ES-I3 (cell line): ENCODE measurements at regions not wholly inside any gene's neighbourhood (a gene's known extent, or its start where the extent isn't known, plus 50 kb on each side); places are given as distances from the start of the nearest gene placed in this dataset.

Experiments used
- H3K36me3 ChIP-seq: 2 replicates; pipeline ENCODE4 v1.6.1; 2013; ENCODE audit warnings: mild to moderate bottlenecking, low read length, control low read depth, moderate library complexity; ENCODE audit not compliant: insufficient read depth
- H3K4me1 ChIP-seq: 2 replicates; pipeline ENCODE4 v1.6.1; 2013; ENCODE audit warnings: mild to moderate bottlenecking, control low read depth, low read length; ENCODE audit not compliant: insufficient read depth
- H3K9ac ChIP-seq: 2 replicates; pipeline ENCODE4 v1.6.1; 2013; ENCODE audit warnings: low read depth, mild to moderate bottlenecking, low read length, moderate library complexity
- H3K9me3 ChIP-seq: 2 replicates; pipeline ENCODE4 v1.6.1; 2013; ENCODE audit warnings: mild to moderate bottlenecking, low read length, moderate library complexity; ENCODE audit not compliant: control insufficient read depth, insufficient read depth

DNA sequence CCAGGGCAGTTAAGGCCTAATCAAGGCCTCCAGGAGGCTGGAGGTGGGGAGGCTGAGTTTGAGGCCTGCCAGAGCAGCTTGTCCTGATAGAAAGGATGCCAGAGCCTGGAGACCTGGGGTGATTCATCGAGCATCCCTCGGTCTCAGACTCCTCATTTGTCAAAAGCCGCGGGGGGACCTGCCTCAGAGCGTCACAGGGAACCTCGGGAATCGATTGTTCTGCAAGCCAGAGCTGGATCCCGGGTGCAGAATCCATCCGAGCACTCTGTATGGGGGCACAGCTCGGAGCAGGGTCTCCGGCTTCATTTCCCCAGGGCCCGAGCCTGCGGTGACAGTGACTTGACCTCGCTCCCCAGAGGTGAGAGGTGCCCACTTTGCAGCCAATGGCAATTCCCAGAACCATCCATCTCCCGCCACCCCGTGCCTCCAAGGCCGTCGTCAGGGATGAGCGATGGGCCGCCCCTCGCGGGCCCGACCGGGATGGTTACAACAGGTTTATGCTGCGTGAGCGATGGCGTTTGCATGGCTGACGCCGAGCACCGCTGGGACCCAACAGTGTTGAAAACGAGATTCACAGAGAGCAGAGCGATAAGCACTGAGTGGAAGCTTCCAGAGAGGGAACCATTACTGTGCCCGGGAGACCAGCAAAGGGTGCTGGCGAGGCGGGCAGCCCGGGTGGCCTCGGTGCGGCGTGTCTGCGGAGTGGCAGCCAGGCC, 117.1 kb upstream of the GSE1 start:
- Histone ChIP-seq H3K9me3 (no peaks in the 10 kb centered on the region), H3K36me3 (no peaks in the 10 kb centered on the region), H3K9ac (no peak overlapping the region), H3K4me1 (peaks cover 15% of the 10 kb centered on the region; the same call in 1 of the 2 replicates)

DNA sequence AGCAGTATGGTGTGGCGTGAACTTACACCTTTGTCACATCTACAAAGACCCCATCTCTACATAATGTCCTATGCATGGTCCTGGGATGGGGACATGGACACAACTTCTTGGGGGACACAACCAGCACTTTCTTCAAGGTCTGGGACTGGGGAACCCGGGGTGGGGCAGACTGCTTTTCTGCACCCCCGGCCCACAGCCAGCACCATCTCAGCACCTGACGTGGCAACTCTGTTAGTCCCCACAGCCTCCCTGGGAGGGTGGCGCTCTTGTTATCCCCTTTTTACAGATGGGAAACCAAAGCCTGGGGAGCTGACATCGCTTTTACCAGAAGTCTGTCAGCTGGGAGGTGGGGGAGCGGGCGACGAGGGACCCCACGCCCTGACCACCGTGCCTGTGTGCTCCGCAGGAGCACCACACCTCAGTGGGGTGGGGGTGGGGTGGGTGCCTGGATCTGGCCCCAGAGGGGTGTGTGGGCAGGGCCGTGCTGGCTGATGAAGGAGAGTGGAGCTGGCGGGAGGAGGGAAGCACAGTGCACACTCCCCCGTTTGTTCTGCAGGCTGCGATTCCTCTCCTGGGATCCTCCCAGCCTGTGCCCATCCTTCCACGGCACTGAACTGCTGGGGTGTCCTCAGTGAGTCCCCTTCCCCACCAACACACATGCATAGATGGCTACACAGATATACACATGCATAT, 115.4 kb upstream of the GSE1 start:
- H3K9me3 ChIP-seq, result no peaks in the 10 kb centered on the region
- no peak overlapping the region for H3K9ac ChIP-seq
- H3K36me3 ChIP-seq, result no peaks in the 10 kb centered on the region
- H3K4me1 ChIP-seq, result peaks cover 2% of the 10 kb centered on the region; the same call in 1 of the 2 replicates

DNA sequence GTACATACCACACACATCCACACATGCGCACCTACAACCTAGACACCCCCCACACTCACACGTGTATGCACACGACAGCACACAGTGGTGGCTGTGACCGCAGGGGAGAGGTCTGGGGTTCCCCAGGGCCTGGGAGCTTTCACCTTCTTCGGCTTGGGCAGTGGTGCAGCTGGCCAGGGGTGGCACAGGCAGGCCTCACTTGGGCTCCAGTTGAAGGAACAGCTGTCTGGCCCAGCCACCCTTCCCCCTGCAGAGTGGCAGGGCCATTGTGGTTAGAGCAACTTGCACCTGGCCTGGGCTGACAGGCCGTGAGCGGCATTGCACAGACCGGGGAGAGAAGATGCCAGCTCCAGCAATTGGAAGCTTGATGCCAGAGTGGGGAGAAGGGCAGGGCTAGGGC, 114.5 kb upstream of the GSE1 start:
- H3K9me3 ChIP-seq, result no peaks in the 10 kb centered on the region
- H3K9ac ChIP-seq, result no peak overlapping the region
- H3K4me1 ChIP-seq, result no peaks in the 10 kb centered on the region
- H3K36me3 ChIP-seq, result no peaks in the 10 kb centered on the region

DNA sequence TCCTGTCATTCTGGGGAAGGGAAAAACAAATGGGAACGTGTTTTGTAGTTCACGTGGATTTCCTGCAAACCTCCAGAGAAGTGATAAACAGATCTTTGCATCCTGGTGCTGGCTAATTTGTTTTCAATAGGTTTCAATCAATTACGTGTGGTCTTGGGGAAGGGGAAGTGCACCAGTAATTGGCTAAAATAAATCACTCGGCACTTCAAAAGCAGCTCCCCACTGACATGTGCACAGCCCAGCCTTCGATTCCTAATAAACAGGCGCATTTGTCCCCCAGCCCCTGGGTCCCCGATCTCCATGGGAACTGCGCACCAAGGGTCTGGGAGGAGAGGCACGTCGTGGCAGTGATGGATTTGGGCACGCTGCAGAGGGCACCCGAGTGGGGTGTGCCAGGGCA, 112.9 kb upstream of the GSE1 start:
- Histone ChIP-seq H3K4me1 (no peaks in the 10 kb centered on the region), H3K9me3 (no peaks in the 10 kb centered on the region), H3K36me3 (no peaks in the 10 kb centered on the region), H3K9ac (no peak overlapping the region)

DNA sequence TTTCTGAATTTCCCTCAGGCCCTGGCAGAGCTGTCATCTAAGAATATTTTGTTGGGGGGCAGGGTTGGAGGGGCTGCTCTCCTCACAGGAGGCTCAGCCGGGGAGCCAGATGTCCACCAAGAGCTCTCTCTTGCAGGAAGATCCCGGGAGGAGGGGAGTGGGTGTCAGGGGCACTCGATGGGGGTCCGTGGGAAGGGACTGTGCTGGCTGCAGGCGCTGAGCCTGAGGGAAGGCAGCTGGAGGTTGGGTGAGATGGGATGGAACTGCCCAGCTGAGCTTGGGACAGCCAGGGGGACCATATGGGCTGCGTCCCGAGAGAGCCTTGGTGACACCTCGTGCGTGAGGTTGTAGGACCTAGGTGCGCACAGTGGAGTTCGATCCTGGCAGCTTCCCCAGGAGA, 111.2 kb upstream of the GSE1 start:
- no peaks in the 10 kb centered on the region for H3K4me1 ChIP-seq
- no peaks in the 10 kb centered on the region for H3K9me3 ChIP-seq
- no peak overlapping the region for H3K9ac ChIP-seq
- H3K36me3 ChIP-seq, result no peaks in the 10 kb centered on the region

DNA sequence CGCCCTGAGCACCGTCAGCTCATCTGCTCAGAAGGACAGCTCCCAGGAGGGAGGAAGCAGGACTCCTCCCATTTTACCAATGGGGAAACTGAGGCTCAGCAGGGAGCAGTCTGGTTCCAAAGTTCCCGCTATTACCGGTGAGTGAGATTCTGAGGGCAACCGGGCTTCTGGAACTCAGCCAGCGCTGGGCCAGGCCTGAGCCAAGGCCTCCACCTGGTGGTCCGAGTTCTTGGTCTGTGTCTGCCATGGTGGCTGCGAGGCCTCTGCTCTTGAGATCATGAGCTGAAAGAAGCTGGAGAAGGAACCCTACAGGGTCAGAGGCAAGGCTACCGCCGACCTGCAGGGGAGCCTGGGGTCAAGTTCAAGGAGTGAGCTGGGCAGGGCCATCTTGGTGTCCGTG, 110.8 kb upstream of the GSE1 start:
- H3K9me3 ChIP-seq, result no peaks in the 10 kb centered on the region
- H3K9ac ChIP-seq, result no peak overlapping the region
- H3K36me3 ChIP-seq, result no peaks in the 10 kb centered on the region
- H3K4me1 ChIP-seq, result peaks cover 3% of the 10 kb centered on the region; the same call in 1 of the 2 replicates

DNA sequence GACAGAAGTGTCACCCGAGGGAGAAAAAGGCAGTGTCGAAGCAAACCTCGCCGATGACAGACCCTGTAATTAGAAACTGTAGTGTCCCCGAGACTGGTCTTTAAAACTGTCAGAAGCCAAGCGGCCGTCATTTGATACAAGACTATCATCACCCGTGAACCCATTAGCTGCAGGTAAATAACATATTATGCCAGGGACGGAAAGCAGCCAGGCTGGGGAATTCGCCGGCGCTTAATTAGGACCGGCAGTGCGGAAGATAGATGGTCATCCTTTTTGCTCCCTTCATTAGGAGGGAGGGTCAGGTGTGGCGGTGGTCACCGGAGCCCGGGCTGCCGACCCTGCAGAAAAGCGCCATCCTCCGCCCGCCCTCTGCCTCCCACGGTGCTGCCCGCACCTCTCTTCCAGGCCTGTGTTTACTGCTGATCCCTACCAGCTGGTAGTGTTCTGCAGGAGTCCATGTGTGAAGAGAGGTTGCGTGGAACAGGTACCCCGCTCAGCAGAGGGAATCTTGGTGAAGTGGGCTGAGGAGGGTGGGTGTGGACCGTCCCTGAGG, 109.4 kb upstream of the GSE1 start:
- peaks cover 6% of the 10 kb centered on the region; the same call in 1 of the 2 replicates for H3K4me1 ChIP-seq
- H3K9me3 ChIP-seq, result no peaks in the 10 kb centered on the region
- H3K9ac ChIP-seq, result no peak overlapping the region
- peaks cover 2% of the 10 kb centered on the region; the same call in 1 of the 2 replicates for H3K36me3 ChIP-seq

DNA sequence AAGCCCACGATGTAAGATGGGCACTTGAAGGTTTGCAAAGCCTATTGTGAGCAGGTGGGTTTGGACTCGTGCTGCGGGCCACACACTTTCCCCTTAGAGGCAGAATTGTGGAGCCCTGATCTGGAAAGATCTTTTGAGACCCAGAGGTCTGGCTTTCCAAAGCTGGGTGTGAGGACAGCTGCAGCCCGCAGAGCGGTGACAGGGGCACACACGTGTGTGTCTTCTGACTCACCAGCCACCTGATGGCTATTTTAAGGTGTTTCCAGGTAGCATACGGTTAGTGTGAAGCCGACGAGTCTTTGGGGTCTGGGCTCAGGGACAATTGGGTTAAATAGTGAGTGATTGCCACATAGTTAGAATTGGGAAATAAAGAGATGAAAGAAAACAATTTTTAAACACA, 108.9 kb upstream of the GSE1 start:
- Histone ChIP-seq H3K9me3 (no peaks in the 10 kb centered on the region), H3K9ac (no peak overlapping the region), H3K36me3 (peaks cover 2% of the 10 kb centered on the region; the same call in 1 of the 2 replicates), H3K4me1 (peaks cover 6% of the 10 kb centered on the region; the same call in 1 of the 2 replicates)

DNA sequence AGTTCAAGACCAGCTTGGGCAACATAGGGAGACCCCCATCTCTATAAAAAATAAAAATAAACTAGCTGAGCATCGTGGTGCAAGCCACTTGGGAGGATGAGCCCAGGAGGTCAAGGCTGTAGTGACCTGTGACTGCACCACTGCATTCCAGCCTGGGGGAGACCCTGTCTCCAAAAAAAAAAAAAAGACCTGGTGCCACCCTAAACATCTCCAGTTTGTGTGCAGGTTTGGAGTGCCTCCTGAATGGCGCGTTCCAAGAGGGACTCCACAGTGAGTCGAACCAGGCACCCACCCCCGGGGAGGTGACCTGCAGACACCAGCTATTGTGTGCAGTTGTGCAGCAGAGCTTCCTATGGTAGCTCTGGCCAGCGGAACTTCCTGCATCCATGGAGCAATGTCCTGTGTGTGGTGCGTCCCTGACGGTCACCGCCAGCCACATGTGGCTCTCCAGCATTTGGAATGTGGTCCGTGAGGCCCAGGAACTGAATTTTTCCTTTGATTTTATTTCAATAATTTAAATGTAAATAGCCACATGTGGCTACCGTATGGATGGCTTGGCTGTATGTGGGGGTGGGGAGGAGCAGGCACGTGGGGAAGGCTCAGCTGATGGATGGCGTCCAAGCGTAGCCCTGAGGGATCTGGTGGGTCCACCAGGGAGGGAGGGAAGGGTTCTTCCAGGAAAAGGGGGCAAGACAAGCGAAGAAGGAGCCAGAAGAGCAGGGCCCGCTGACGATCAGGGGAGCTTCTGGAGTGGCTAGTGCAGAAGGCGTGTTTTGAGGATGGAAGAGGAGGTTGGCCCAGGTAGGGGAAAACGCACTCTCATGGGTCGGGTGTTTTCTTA, 107.1 kb upstream of the GSE1 start:
- Histone ChIP-seq H3K9ac (no peak overlapping the region), H3K36me3 (peaks cover 2% of the 10 kb centered on the region; the same call in 1 of the 2 replicates), H3K4me1 (peaks cover 6% of the 10 kb centered on the region; the same call in 1 of the 2 replicates), H3K9me3 (no peaks in the 10 kb centered on the region)

DNA sequence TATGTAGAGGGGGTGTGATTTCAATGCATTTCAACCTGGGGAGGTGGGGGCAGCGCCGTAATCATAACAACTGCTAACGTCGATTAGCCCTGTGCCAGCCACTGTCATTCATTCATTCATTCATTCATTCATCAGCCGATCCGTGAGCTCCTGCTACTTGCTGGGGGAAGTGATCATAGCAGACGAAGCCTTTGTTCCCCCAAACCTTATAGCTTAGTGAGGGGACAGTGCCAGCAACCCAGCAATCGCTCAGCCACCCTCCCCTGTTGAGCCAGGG, 106.5 kb upstream of the GSE1 start:
- H3K4me1 ChIP-seq, result peaks cover 6% of the 10 kb centered on the region; the same call in 1 of the 2 replicates
- H3K36me3 ChIP-seq, result peaks cover 2% of the 10 kb centered on the region; the same call in 1 of the 2 replicates
- H3K9me3 ChIP-seq, result no peaks in the 10 kb centered on the region
- H3K9ac ChIP-seq, result no peak overlapping the region

DNA sequence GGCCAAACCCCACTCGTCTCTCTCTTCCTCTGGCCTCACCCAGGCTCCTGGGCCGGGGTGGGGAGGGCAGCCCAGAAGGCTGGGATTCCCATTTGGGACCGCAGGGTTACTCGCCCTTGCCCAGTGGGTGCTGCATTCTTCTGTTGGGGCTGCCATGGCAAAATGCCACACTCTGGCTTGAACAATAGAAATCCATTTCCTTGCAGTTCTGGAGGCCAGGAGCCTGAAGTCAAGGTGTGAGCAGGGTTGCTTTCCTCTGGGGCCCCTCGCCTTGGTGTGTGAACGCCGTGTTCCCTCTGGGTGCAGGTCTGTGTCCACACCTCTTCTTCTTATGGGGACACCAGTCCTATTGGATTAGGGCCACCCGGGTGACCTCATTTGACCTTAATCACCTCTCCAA, 105.8 kb upstream of the GSE1 start:
- Histone ChIP-seq H3K9me3 (no peaks in the 10 kb centered on the region), H3K36me3 (peaks cover 2% of the 10 kb centered on the region; the same call in 1 of the 2 replicates), H3K4me1 (peaks cover 6% of the 10 kb centered on the region; the same call in 1 of the 2 replicates), H3K9ac (no peak overlapping the region)

DNA sequence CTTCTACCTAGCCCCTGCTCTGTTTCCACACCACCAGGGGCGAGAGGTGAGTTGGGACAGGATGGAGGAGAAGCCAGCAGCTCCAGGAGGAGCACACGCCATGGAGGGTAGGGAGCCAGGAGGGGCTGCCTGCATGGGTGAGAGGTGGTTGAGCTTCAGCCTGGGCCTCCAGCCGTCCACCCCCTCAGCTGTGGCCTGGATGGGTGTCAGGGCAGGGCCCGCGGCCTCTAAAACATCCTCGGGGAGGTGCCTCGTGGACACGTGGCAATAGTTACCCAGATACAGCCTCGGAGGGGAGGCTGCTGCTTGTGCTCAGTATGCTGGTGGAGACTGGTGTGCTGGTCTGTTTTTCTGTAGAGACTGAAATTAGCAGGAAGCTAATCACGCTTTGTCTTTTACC, 104.7 kb upstream of the GSE1 start:
- Histone ChIP-seq H3K9ac (no peak overlapping the region), H3K36me3 (peaks cover 2% of the 10 kb centered on the region; the same call in 1 of the 2 replicates), H3K9me3 (no peaks in the 10 kb centered on the region), H3K4me1 (peaks cover 12% of the 10 kb centered on the region; the same call in 1 of the 2 replicates)

DNA sequence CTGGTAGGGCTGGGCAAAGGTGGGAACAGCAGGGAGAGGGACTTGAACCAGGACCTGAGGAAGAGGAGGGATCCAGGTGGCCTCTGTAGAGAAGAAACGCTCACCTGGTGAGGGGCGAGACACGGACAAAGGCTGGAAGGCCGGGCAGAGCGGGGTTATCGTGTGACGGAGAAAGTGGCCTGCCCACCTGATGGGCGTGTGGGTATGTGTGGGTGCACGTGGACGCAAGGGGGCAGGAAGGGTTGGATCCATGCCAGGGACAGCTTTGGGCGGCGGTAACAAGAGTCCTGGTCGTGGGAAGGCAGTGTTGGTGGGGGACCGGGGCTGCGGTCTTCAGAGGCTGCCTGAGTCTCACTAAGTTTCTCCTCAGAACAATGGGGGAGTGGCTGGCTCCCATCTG, 104.1 kb upstream of the GSE1 start:
- Histone ChIP-seq H3K4me1 (peaks cover 15% of the 10 kb centered on the region; the same call in 1 of the 2 replicates), H3K9ac (no peak overlapping the region)

DNA sequence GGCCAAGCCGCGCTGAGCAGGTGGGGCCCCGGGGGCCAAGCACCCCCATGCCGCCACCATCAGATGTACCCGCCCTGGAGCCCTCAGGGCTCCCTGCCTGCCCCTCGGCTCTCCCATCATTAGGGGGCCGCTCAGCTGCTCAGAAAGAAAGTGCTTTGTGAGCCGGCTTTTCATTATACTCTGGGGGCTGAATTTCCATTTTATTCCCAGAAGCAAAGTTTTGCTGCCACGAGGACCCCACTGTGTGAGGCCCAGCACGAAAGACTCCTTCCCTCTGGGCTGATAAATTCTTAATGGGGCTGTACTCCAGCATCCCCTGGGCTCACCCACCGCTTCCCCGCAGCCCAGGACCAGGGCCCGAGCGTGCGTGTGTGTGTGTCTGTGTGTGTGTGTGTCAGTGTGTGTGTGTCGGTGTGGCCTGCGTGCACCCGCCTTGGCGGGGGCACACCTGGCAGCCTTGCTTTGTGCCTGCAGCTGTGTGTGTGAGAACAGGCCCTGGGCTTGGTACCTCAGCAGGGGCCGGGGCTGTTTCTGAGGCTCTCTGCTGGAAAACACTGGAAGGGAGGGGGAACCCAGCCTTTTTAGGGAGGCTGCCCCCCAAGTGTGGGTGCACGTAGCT, 103.0 kb upstream of the GSE1 start:
- no peaks in the 10 kb centered on the region for H3K9me3 ChIP-seq
- H3K36me3 ChIP-seq, result peaks cover 2% of the 10 kb centered on the region; the same call in 1 of the 2 replicates
- H3K9ac ChIP-seq, result no peak overlapping the region
- peaks cover 24% of the 10 kb centered on the region; the same call in 1 of the 2 replicates for H3K4me1 ChIP-seq

More for the DNA sequence above, 104.1 kb upstream of the GSE1 start:
- H3K9me3 ChIP-seq, result no peaks in the 10 kb centered on the region
- H3K36me3 ChIP-seq, result peaks cover 2% of the 10 kb centered on the region; the same call in 1 of the 2 replicates
